Mucosa of descending colon (tissue), 3 donors: ENCODE measurements at regions not wholly inside any gene's neighbourhood (a gene's known extent, or its start where the extent isn't known, plus 50 kb on each side); places are given as distances from the start of the nearest gene placed in this dataset.

ENCODE experiments used
- ATAC-seq: fragments of 200-7000 bp; cut with Tn5 transposase; one replicate; pipeline ENCODE4 v1.9.1; 2020; ENCODE audit warnings: mild to moderate bottlenecking, moderate library complexity
- DNase-seq, 3 donors: peaks; one replicate each; pipeline ENCODE4 v3.0.0-alpha.2; 2020
- H3K36me3 ChIP-seq: fragments of 200-600 bp; one replicate; pipeline ENCODE4 v1.8.0; 2021; ENCODE audit warnings: low read depth, mild to moderate bottlenecking
- H3K4me1 ChIP-seq: fragments of 200-600 bp; one replicate; pipeline ENCODE4 v1.8.0; 2021; ENCODE audit warnings: low read depth, mild to moderate bottlenecking
- H3K4me3 ChIP-seq: fragments of 200-600 bp; one replicate; pipeline ENCODE4 v1.8.0; 2021; ENCODE audit warnings: mild to moderate bottlenecking
- H3K9me3 ChIP-seq: fragments of 200-600 bp; one replicate; pipeline ENCODE4 v1.8.0; 2021; ENCODE audit warnings: mild to moderate bottlenecking
- CTCF ChIP-seq: fragments of 200-600 bp; IDR thresholded peaks from one replicate; pipeline ENCODE4 v1.8.0; 2022; ENCODE audit warnings: antibody characterized with exemption, mild to moderate bottlenecking
- intact Hi-C, 2 donors: fragments of 100-400 bp; cut with DNase I in 1 of 2; cut with micrococcal nuclease in 1 of 2; formaldehyde crosslinking; loops; one replicate each; pipeline versions ENCODE4 v1.11.0 to v1.11.1; 2022; cut with DNase I, micrococcal nuclease
- donor health status: DM: no; HTN: no; CAD: no; lungs with moderate emphysema.
- donor health status: DM: no; HTN: no; CAD: no.
- donor health status: DM: no; HTN: yes; CAD: no.

GRCh38 chr13:29956853-29957252 lies 106.4 kb upstream of the UBL3 start:
- TF ChIP-seq CTCF, result no peak
- DNase-seq, result no peak
- Histone ChIP-seq H3K4me3 (no peak overlapping the region), H3K36me3 (no peaks in the 10 kb centered on the region), H3K9me3 (no peaks in the 10 kb centered on the region), H3K4me1 (no peaks in the 10 kb centered on the region)
- intact Hi-C loops, result no loop called here
- ATAC-seq, result no peak

- Histone ChIP-seq H3K4me1 (no peaks in the 10 kb centered on the region), H3K9me3 (no peaks in the 10 kb centered on the region), H3K36me3 (no peaks in the 10 kb centered on the region), H3K4me3 (no peak overlapping the region)
- DNase-seq, result no peak
- intact Hi-C loops, result no loop called here
- TF ChIP-seq CTCF, result no peak
- no peak for ATAC-seq
Measured at GRCh38 chr13:29955137-29955650, 104.8 kb upstream of the UBL3 start.

- TF ChIP-seq CTCF, result no peak
- peak; percentile 69 for ATAC-seq
- H3K36me3 ChIP-seq, result no peaks in the 10 kb centered on the region
- peak in 1 of 3 donors; percentile 10 for DNase-seq
- no peaks in the 10 kb centered on the region for H3K4me1 ChIP-seq
- no peak overlapping the region for H3K4me3 ChIP-seq
- no peaks in the 10 kb centered on the region for H3K9me3 ChIP-seq
- intact Hi-C loops, result no loop called here
Measured at GRCh38 chr13:29954082-29955028, 103.9 kb upstream of the UBL3 start.

GRCh38 chr13:29953542-29953941 lies 103.1 kb upstream of the UBL3 start:
- no peak for ATAC-seq
- Histone ChIP-seq H3K9me3 (no peaks in the 10 kb centered on the region), H3K36me3 (no peaks in the 10 kb centered on the region), H3K4me3 (no peak overlapping the region), H3K4me1 (no peaks in the 10 kb centered on the region)
- intact Hi-C loops, result no loop called here
- DNase-seq, result no peak
- no peak for TF ChIP-seq CTCF

DNA sequence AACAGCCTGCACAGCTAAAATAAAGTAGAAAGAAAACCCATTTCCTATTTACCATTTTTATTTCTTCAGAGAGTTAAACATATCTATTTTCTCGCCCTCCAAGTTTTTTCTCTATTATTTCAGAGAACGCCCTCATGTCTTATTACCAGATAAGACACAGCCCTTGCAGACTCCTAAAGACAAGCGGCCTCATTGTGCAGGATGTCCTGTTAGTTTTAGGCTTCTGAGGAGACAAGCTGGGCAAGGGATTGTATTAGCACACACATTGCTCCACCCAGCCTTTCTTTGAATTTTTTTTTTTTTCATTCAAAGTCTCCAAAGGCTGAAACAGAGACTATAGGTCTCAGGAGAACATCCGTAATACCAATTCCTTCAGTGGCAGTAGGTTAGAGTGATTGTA lies 101.8 kb upstream of the UBL3 start:
- intact Hi-C loops, result no loop called here
- H3K9me3 ChIP-seq, result no peaks in the 10 kb centered on the region
- H3K4me1 ChIP-seq, result no peaks in the 10 kb centered on the region
- ATAC-seq (no peak), DNase-seq (no peak)
- no peaks in the 10 kb centered on the region for H3K36me3 ChIP-seq
- no peak for TF ChIP-seq CTCF
- no peak overlapping the region for H3K4me3 ChIP-seq
